GM19240 (cell line): ENCODE measurements at regions not wholly inside any gene's neighbourhood (a gene's known extent, or its start where the extent isn't known, plus 50 kb on each side); places are given as distances from the start of the nearest gene placed in this dataset.

Source experiments
- DNase-seq: peaks from one replicate; pipeline ENCODE4 v3.0.0; 2011; ENCODE audit warnings: low spot score; ENCODE audit not compliant: insufficient read length

DNA sequence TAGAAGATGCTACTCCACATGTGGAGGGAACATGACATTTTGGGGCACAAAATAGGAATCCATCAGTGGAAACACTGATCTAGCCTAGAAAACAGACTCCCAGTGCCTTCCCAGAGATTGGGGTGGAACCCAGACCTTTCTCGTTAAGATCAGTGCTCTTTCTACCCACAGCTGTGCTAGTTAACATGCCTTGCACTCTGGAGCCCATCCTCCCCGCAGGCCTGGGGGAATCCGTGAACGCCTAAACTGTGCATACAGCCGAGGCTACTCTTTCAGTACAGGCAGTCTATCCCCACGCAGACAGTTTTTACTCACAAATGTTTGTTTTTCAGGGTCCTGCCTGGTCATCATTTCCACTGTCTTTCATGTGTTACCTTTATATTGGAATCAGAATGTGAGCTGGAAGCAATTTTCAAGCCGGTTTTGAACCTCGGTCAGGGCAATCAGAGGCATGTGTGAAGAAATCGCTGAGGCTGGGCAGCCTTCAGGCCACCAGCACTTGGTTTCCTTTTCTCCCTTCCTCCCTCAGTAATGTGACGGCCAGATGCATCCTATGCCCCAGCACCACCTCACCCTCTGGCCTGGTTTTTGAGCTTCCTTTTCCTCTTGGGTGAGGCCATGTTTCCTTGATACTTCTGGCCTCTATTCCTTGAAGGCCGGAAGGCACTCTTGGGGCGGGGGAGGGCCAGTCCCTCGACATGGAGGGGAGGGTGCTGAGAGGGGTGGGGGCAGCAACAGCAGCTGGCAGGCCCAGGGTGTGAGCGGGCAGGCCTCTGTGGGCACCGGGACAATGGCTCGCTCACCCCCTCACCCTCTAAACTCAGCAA lies 123.6 kb upstream of the GALNT15 start:
- no peak for DNase-seq

DNA sequence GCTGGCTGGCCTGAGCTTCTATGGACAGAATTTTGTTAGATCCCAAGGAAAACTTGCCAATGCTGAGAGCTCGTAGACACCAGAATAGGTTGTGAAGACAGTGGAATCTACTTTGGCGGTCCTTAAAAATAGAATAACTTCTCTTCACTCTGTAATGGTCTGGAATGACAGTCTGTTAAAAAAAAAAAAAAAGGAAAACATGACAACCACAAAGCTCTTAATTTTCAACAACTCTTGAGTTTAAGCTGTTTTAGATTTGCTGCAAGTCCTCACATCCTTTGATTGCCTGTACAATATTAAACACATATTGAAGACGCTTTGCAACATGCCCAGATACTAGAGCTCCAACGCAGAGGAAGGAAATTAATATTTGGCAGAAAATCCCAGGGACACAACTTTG lies 122.8 kb upstream of the GALNT15 start:
- DNase-seq: no peak

DNA sequence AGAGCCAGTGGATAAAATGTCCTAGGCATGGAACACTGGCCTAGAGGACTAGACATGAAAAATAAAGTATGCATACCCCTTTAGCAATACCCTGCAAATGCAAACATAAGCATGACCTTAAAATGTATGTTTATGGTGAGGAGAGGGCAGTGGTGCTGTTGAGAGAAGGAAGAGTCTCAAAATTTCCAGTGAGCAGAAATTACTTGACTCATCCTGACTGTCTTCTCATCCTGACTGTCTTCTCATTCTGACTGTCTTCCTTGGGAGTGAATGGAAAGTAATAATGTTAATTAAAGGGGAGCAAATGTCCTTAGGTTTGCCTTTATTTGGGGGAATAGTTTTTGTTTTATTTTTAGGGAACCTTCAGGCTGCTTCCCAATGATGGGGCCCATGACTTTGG lies 121.5 kb upstream of the GALNT15 start:
- no peak for DNase-seq

DNA sequence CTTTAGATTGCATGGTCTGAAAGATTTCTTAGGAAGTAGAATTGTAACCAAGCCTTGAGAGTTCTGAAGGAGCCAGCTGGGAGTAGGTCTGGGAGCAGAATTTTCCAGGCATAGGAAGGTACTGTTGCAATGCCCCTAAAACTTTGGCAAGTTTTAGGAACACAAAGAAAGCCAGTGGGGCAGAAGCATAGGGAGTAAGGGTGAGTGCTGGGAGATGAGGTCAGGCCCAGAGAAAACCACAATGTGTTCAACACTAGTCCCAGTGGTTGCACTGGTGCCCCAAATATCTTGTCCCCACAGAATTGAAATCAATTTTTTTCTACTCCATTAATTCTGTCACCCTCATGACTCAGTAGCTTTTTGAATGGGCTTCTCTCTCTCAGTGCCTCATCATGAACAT lies 120.7 kb upstream of the GALNT15 start:
- DNase-seq: no peak

DNA sequence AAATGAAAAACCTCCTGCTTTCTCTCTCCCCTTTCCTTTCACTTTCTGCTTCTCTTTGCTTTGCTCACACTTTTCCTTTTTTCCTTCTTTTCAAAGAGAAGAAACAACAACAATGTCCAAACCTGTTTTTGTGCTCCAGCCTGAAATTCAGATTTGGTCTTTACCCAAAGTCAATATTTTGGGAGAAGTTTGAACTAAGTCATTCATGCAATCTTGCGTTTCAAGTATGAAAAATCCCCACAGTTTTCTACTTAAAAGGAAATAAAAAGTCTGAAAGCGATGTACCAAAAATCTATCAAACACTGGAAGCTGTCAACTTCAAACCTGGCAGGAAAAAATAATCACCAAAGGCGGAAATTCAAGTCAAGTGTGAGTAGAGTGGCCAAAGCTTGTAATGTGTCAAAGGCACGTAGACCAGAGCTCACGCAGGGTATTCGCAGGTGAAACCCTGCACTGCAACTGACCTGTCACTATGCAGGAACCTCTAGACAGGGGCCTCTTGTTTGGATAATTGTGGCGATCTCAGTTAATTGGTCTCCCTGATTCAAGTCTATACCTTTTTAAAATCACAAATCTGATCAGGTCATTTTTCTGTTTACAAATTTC lies 118.8 kb upstream of the GALNT15 start:
- no peak for DNase-seq

DNA sequence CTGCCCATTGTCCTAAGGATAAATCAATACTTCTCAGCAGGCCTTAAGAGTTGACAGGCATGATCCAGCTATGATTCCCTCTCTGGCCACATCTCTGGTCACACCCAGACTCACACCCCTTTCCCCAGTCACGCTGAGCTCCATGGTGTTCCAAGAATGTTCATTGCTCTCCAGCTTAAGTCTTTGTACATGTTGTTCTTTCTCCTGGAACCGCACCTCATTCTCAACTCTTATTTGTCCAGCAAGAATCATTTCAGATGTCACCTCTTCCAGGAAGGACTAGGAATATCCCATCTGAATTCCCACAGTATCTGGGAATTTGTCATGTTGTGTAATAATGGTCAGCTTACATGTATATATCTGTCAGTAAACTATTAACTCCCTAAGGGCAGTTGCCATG lies 118.3 kb upstream of the GALNT15 start:
- DNase-seq: no peak

DNA sequence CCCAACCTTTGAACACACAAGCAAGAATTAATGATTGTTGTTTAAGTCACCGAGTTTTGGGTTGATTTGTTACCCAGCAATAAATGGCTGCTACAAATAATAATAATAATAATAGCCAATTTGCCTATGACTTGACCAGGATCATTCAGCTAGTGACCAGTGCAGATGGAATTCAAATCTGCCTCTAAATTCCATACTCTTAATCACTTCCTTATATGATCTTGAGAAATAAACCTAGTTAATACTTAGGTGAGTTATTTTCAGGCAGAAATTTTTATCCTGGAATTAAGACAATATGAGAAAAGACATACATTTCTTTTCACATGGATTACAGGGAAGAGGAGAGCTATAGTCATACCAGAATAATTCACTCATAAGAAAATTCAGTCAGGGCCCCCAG lies 116.0 kb upstream of the GALNT15 start:
- DNase-seq: no peak

DNA sequence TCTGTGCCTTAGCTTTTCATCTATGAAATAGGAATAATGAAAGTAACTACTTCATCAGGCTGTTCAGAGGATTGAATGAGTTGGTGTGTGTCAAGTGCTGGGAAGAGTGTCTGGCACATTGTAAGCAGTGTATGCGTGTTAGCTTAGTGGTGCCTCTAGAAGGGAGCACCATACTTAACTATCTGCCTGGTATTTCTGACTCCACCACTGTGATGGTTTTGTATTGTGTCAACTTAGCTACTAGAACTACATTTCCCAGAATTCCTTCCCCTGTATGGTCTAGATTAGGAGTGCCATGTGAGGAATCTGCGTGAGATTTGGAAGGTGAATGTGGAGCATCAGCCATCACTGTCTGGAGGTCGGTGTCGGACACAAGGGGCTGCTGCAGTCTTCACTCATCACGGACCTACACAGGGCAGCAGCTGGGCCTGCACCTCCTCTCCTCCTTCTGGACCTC lies 115.4 kb upstream of the GALNT15 start:
- DNase-seq: no peak

DNA sequence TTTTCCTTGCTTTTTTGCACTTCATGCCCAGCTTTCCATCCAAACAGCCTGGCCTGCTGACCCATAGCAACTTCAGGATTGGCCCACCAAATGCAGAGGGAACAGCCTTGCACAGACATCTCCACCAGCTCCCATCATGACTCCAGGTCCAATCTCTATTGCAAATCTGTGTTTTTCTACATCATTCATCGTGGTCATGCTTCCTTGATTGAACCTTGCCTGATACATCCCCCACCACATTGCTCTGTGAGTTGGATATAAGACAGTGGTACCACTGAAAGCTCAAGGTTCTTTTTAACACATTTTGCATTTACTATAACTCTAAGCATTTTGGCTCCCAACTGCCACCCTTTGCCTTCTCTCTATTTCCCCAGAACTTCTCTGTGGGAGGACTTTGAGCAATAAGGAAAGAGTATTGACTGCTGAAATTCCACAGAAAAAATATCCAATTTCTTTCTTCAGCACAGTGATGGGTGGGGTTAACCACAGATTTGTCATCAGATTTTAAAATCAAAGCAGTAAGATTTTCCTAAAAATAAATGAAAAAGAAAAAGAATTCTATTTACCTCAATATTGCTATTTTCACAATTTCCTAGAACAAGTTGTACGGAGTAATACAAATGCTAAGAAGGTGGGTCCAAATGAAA lies 114.6 kb upstream of the GALNT15 start:
- no peak for DNase-seq

DNA sequence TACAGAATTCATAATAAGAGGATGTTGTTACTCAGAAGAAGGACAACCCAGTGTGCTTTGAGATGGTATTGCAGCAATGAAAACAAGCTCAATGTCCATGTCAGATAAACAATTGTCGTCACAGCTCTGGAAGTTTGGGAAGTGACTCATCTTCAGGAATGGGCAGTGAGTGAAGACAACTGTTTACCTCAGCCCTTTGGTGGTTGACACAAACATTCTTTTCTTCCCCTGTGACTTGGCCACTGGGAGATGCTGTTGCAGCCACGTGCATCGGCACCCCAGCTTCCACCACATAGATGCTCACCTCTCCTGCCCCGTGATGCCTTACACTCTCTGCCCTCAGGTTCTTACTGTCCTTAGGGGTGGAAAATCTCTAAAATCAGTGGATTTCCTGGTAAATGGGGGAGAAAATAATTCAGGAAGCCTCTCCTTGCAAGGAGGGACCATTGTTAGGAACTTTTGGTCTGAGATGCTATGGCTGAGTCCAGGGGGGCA lies 114.1 kb upstream of the GALNT15 start:
- no peak for DNase-seq

DNA sequence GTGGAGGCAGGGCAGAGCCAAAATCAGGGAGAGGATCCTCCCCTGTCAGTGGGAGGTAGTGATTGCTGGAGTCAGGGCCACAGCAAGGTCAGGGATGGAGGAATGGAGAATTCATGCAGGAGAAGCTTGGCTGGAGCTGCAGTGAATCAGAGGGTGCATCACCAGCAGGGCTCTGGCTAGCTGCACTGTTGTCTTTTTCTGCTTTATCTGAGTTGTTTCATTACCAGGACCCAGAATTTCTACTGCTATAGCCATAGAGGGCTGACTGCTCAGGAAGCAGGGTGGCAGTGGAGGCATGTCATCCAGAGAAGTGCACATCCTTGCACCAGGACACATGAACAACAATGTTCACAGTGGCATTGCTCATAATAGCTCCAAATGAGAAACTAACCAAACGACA lies 113.5 kb upstream of the GALNT15 start:
- no peak for DNase-seq

DNA sequence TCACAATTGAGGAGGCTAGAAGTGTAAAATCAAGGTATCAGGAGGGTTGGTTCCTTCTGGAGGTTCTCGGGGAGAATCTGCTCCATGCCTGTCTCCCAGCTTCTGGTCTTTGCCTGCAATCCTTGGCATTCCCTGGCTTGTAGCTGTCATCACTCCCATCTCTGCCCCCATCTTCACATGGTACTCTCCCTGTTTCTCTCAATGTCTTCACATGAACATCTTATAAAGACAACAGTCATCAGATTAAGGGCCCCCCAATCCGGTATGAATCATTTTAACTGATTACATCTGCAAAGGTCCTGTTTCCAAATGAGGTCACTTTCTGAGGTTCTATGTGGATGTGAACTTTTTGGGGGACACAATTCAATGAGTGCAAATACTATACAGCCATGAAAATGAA lies 113.0 kb upstream of the GALNT15 start:
- DNase-seq: no peak

DNA sequence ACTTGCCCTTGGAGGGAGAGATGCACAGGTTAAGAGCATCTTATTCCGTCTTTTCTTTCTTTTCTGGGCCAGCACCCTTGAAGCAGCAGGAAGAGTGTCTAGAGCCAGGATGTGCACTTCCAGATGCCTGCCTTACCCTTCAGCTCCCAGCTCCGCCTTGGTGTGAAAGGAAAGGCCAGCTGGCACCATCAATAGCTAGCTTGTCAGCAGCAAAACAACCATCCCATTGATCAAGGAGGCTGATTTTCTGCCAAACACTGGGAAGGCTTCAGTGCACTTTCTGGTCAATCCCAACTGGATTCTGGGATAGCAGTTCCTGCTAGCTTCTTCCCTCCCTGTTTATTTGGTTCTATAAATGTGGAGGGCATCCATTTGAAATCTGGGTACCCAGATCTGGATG lies 110.9 kb upstream of the GALNT15 start:
- no peak for DNase-seq

DNA sequence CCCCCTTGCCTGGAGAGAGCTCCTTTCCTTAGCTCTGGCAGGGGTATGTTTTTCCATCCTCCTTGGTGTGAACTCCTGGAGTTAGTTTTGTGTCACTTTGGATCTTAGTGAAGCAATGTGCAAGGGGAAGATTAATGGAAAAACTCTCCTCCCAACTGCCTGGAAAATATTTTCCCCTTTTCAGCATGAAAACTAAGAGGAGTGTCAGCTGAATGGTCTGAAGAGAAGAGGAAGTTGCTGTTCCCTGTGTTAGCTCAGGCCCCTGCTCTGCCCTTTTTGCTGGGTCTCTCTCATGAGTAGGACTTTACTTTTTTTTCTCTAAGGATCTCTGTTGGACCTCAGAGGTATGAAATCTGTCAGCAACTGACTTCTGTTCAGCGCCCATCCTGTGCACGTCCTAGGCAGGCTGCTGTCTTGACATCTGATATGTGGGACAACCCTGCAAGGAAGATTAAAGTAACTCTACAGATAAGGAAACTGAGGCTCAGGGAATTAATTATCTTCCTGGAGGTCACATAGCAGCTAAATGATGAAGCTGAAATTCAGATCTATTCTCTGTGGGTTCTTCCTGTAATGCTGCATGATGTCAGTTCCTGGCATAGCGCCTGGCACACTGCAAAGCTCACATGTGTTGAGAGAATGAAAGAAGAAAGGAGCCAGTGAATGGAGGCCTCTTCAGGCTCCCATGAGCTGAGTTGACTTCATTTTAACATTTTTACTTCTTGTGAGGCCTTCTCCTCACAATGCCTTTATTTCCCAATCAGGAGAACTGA lies 109.7 kb upstream of the GALNT15 start:
- no peak for DNase-seq

DNA sequence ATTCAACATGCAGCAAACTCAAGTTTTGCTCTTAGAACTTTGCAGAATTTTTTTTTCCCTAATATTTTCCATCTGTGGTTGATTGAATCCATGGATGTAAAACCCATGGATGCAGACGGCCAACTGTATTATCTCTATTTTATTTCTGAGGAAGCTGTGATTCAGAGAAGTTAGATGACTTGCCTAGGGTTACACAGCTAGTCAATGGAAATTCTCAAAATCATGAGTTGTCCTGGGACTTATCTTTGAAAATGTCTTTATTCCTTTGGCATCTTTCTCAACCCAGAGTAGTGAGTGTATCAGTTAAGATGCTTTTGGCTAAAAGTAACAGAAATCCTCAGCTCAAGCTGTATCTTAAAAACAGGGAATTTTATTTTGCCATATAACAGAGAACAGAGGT lies 107.9 kb upstream of the GALNT15 start:
- no peak for DNase-seq

DNA sequence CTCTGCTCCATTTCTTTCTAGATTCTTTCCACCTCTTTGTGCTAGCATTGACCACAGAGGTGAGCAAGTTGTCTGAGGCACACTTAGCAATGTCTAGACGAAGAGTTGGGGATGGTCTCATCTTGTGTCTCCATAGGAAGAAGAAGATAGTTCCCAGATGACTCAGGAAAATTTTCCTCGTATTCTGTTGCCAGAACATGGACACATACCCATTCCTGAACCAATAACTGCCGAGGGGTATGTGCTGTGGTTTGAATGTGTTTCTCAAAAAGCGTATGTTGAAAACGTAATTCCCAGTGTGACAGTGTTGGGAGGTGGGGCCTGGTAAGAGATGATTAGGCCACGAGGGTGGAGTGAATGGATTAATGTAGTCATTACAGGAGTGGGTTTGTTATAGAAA lies 107.5 kb upstream of the GALNT15 start:
- DNase-seq: no peak

DNA sequence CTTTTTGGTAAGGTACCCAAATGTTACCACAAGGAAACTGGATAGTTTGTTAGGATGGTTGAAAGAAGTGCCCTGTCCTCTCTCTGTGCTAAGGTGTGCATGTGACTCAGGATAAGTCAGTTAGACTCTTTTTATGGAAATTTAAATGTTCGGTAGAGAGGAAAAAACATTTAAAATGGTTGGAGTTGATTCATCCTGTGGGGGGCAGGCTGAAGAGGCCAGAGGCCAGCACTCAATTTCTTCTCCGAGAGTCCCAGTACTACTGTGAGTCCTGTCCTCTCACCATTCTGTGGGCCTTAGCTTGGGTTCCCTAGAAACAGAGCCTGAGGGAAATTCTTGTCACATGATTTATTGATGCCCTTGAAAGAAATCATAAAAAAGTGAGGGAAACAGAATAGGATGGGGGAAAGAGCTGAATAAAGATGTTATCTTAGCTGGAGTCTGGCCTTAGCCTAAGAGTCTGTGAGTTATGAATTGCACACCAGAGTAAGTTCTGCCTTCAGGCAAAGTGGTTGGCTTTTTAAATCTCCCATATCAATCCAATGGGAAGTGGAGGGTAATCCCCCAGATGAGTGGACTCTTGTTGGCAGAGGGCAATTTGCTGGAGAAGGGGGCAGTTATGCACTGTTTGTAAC lies 106.5 kb upstream of the GALNT15 start:
- no peak for DNase-seq

DNA sequence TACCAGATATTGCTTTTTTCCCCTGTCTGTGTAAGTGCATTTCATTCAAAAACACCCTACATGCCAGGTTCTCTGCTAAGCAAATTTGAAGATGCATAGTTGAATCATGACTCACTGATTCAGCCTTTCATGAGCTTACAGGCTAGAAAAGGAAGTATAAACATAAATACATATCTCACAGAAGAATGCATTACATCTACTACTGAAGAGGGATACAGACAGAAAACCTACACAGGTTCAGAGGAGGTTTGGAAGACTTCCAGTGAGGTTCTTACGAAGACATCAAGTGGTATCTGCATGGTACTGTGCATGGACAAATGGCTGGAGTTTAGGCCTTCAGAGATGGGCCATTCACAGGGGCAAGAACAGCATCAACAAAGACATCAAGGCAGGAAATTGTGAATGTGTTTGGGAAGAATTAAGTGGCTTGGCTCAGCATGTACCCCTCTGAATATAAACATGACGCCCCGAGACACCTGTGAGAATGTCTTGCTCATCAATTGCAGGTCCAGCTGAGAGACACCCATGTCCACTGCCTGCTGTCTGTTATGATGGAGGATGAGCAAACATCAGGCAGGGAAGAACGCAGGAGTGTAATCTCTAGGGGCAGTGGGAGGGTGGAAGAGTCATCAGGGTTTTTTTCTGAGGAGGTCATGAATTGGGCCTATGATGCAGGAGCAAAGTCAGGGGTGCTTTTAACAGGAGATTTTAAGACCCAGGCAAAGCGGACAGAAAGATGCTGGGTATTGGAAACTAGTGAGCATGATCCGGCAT lies 105.1 kb upstream of the GALNT15 start:
- no peak for DNase-seq

DNA sequence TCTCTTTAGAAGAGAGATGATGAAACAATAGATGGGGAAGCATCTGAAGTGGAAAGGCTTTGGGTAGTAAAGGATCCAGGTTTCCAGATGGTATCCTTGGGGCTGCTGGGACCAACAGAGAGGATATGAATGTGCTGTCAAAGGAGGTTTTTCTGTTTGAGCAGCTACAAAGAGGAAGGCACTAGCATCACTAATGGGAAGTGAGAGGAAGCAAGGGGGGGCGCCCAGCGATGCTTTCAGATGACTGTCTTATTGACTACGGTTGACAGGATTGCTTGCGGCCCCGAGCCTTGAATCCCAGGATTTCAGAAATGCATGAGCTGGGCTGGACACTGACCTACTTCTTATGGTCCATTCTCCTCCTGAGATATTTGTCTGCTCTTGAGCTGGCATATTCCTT lies 103.8 kb upstream of the GALNT15 start:
- no peak for DNase-seq

DNA sequence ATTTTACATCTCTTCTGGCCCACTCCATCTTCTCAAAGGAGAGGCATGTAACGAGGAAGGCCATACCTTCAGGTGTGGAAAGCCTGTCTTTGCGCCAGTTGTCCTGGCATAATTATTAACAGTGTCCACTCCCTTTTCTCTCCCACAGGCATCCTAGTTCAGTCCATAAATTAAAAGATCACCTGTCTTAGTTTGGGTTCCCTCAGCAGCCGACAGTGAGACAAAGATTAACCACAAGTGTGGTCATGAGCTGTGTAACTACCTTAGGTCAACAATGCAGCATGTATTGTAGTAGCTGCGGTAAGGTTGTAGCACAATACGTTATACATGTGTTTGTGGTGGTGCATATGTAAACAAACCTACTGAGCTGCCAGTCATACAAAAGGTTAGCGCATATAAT lies 103.3 kb upstream of the GALNT15 start:
- DNase-seq: no peak
